Smooth muscle cell (in vitro differentiated cells): ENCODE measurements at regions not wholly inside any gene's neighbourhood (a gene's known extent, or its start where the extent isn't known, plus 50 kb on each side); places are given as distances from the start of the nearest gene placed in this dataset.

Experiments
- DNase-seq: peaks from one replicate; lab custom pipeline; 2025; ENCODE audit not compliant: unreplicated experiment; lab: John Stamatoyannopoulos, UW
- H2AFZ ChIP-seq: fragments of 200-600 bp; sonication (generic); 2 replicates; pipeline ENCODE4 v1.6.0; 2016; ENCODE audit warnings: antibody characterized with exemption, low read depth, mild to moderate bottlenecking
- H3F3A ChIP-seq: fragments of 200-600 bp; sonication (generic); 2 replicates; pipeline ENCODE4 v1.6.0; 2017; ENCODE audit warnings: antibody characterized with exemption, low read depth
- H3K27ac ChIP-seq: fragments of 200-600 bp; sonication (generic); 2 replicates; pipeline ENCODE4 v1.5.1; 2016; ENCODE audit warnings: low read depth, mild to moderate bottlenecking
- H3K27me3 ChIP-seq: fragments of 200-600 bp; sonication (generic); 2 replicates; pipeline ENCODE4 v1.6.1; 2016; ENCODE audit warnings: low read depth, mild to moderate bottlenecking
- H3K36me3 ChIP-seq: fragments of 200-600 bp; sonication (generic); 2 replicates; pipeline ENCODE4 v1.5.1; 2016; ENCODE audit warnings: low read depth
- H3K4me1 ChIP-seq: fragments of 200-600 bp; sonication (generic); 2 replicates; pipeline ENCODE4 v1.5.1; 2016; ENCODE audit warnings: low read depth
- H3K4me2 ChIP-seq: fragments of 200-600 bp; sonication (generic); 2 replicates; pipeline ENCODE4 v1.6.0; 2016; ENCODE audit warnings: mild to moderate bottlenecking
- H3K4me3 ChIP-seq: fragments of 200-600 bp; sonication (generic); 2 replicates; pipeline ENCODE4 v1.5.1; 2016; ENCODE audit warnings: mild to moderate bottlenecking
- H3K79me2 ChIP-seq: fragments of 200-600 bp; sonication (generic); 2 replicates; pipeline ENCODE4 v1.6.0; 2016; ENCODE audit warnings: low read depth, mild to moderate bottlenecking
- H3K9ac ChIP-seq: fragments of 200-600 bp; sonication (generic); 2 replicates; pipeline ENCODE4 v1.6.0; 2016; ENCODE audit warnings: low read depth
- H3K9me3 ChIP-seq: fragments of 200-600 bp; sonication (generic); replicated peaks from 2 replicates; pipeline ENCODE4 v1.5.1; 2016; ENCODE audit warnings: low read depth
- H4K20me1 ChIP-seq: fragments of 200-600 bp; sonication (generic); 2 replicates; pipeline ENCODE4 v1.6.0; 2016; ENCODE audit warnings: low read depth
- WGBS: methylation state at CpG from one replicate; pipeline ENCODE4 v1.1.7; 2016; ENCODE audit warnings: low lambda C conversion rate; 5-methylcytosine and 5-hydroxymethylcytosine counted together
- TF ChIP-seq, protein P1 (sequence below): fragments of 200-600 bp; sonication (generic); IDR thresholded peaks from 2 replicates; pipeline ENCODE4 v1.5.1; 2017; ENCODE audit warnings: borderline replicate concordance, mild to moderate bottlenecking, antibody characterized with exemption; ENCODE audit not compliant: insufficient read depth, poor library complexity, severe bottlenecking

DNA sequence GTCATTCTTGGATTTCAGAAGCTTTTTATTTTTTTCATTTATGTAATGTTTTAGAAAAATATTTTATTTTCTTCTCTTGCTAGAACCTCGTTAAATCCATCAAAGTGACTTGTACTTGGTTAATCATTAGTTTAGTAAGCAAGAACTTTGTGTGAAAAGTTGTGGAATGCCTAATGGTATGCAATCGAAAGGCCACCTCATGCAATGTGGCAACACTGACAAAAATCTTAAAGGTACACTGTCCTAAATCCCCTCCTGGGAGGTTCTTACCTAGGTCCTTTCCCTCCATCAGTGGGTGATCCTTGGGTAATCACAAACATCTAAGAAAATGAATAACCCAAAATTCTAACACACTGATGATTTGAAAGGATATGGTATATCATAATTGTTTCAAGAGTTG lies 304.2 kb downstream of the DNAH5 start:
- Histone ChIP-seq H3K4me3 (no peak overlapping the region), H3F3A (no peaks in the 10 kb centered on the region), H3K36me3 (no peaks in the 10 kb centered on the region), H3K27ac (no peak overlapping the region), H3K9ac (no peak overlapping the region), H3K79me2 (no peaks in the 10 kb centered on the region), H3K27me3 (no peaks in the 10 kb centered on the region), H3K4me1 (no peaks in the 10 kb centered on the region), H4K20me1 (no peaks in the 10 kb centered on the region), H3K4me2 (no peak overlapping the region), H3K9me3 (no peaks in the 10 kb centered on the region), H2AFZ (no peak overlapping the region)
- 81% methylated on average over 2 of the region's 2 CpGs for WGBS
- no peak for DNase-seq
- TF ChIP-seq, protein P1, sequence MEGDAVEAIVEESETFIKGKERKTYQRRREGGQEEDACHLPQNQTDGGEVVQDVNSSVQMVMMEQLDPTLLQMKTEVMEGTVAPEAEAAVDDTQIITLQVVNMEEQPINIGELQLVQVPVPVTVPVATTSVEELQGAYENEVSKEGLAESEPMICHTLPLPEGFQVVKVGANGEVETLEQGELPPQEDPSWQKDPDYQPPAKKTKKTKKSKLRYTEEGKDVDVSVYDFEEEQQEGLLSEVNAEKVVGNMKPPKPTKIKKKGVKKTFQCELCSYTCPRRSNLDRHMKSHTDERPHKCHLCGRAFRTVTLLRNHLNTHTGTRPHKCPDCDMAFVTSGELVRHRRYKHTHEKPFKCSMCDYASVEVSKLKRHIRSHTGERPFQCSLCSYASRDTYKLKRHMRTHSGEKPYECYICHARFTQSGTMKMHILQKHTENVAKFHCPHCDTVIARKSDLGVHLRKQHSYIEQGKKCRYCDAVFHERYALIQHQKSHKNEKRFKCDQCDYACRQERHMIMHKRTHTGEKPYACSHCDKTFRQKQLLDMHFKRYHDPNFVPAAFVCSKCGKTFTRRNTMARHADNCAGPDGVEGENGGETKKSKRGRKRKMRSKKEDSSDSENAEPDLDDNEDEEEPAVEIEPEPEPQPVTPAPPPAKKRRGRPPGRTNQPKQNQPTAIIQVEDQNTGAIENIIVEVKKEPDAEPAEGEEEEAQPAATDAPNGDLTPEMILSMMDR, result no peak

DNA sequence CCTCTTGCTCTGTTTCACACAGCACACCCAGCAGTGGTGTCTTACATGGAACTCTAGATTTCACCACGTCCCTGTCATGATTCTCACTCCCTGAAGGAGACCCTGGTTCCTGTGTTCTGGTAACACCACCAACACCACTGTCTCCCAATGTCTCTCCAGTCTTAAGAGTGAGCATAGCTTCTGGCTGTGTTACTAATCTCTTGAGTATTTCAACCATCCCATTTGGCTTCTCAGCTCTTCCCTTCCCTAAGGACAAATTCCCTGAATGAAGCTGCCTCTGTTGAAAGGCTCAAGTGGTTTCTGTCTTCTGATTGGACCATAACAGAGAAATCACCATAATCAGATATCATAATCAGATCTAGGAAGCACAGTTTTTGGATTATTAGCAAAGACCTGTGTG lies 311.8 kb downstream of the DNAH5 start:
- no peaks in the 10 kb centered on the region for H3K36me3 ChIP-seq
- WGBS, result 24% methylated on average over 1 of the region's 1 CpG
- no peaks in the 10 kb centered on the region for H3K27me3 ChIP-seq
- H3K4me1 ChIP-seq, result no peaks in the 10 kb centered on the region
- no peaks in the 10 kb centered on the region for H4K20me1 ChIP-seq
- no peaks in the 10 kb centered on the region for H3K9me3 ChIP-seq
- H3K4me2 ChIP-seq, result no peak overlapping the region
- H3K4me3 ChIP-seq, result no peak overlapping the region
- no peaks in the 10 kb centered on the region for H3F3A ChIP-seq
- DNase-seq, result no peak
- H3K9ac ChIP-seq, result no peak overlapping the region
- no peak overlapping the region for H3K27ac ChIP-seq
- no peaks in the 10 kb centered on the region for H3K79me2 ChIP-seq
- TF ChIP-seq, protein P1, result no peak
- H2AFZ ChIP-seq, result no peak overlapping the region

DNA sequence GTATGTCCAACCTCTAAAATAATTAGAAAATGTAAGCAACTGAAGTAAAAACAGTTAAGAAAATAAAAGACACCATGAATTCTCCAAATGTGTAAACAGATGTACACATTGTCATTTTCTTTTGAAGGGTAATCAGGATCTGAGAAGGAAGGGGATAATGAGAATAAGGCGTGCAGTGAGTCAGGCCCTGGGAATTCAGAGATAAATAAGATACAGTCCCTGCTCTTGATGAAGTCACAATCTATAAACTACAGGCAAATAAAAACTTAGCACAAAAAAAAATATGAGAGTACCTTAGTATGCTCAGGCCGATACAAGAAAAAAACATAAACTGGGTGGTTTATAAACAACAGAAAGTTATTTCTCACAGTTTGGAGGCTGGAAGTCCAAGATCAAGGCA lies 315.3 kb downstream of the DNAH5 start:
- Histone ChIP-seq H3K79me2 (no peaks in the 10 kb centered on the region), H3K4me2 (no peak overlapping the region), H4K20me1 (no peaks in the 10 kb centered on the region), H3K4me3 (no peak overlapping the region), H3K9ac (no peak overlapping the region), H3F3A (no peaks in the 10 kb centered on the region), H2AFZ (no peak overlapping the region), H3K27ac (no peak overlapping the region), H3K36me3 (no peaks in the 10 kb centered on the region), H3K9me3 (no peaks in the 10 kb centered on the region), H3K27me3 (no peaks in the 10 kb centered on the region), H3K4me1 (no peaks in the 10 kb centered on the region)
- DNase-seq, result no peak
- 78% methylated on average over 2 of the region's 2 CpGs for WGBS
- TF ChIP-seq, protein P1, result no peak

DNA sequence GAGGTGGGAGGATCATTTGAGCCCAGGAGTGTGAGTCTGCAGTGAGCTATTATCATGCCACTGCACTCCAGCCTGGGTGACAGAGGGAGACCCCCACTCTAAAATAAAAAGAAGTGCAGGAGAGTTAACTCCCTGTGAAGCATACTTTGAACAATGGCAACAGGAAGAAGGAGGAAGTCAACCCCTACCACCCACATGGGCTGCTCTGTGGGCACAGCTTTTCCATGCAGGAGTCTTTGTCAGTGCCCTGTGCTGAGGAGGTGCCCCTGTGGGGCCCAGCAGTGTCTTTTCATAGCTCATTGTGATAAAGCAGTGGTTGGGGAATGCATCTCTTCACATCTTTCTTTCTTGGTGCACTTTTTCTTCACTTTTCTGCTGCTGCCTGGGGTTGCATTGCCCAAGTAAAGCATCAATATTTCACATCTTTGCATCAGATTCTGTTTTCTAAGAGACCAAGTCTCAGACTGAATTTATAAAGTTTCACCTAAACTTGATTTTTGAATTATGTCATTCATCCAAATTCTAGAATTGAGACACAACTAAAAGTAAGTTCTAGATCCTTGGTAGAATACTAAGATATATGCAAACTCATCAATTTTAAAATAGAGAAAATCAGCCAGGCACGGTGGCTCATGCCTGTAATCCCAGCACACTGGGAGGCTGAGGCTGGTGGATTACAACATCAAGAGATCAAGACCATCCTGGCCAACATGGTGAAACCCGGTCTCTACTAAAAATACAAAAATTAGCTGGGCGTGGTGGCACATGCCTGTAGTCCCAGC lies 316.6 kb downstream of the DNAH5 start:
- no peak overlapping the region for H3K4me2 ChIP-seq
- H3K9ac ChIP-seq, result no peak overlapping the region
- WGBS, result 59% methylated on average over 3 of the region's 3 CpGs
- H3K36me3 ChIP-seq, result no peaks in the 10 kb centered on the region
- no peaks in the 10 kb centered on the region for H3F3A ChIP-seq
- H3K27me3 ChIP-seq, result no peaks in the 10 kb centered on the region
- H3K79me2 ChIP-seq, result no peaks in the 10 kb centered on the region
- TF ChIP-seq, protein P1, result no peak
- H3K9me3 ChIP-seq, result no peaks in the 10 kb centered on the region
- no peak for DNase-seq
- H2AFZ ChIP-seq, result no peak overlapping the region
- H3K27ac ChIP-seq, result no peak overlapping the region
- H3K4me1 ChIP-seq, result no peaks in the 10 kb centered on the region
- no peaks in the 10 kb centered on the region for H4K20me1 ChIP-seq
- H3K4me3 ChIP-seq, result no peak overlapping the region
